NCI-H1417 (cell line): ENCODE measurements at regions not wholly inside any gene's neighbourhood (a gene's known extent, or its start where the extent isn't known, plus 50 kb on each side); places are given as distances from the start of the nearest gene placed in this dataset.

Experiments
- DNase-seq, 3 experiments: peaks; one replicate each; lab custom pipeline; 2025; lab: John Stamatoyannopoulos, UW

GRCh38 chr6:48057601-48058000 lies 53.4 kb downstream of the PTCHD4 start:
- DNase-seq, result no peak

- peak in 1 of 3 experiments; percentile 21 for DNase-seq
Measured at GRCh38 chr6:48048451-48049146, 62.4 kb downstream of the PTCHD4 start.

- no peak for DNase-seq
Measured at GRCh38 chr6:48041894-48042293, 69.1 kb downstream of the PTCHD4 start.

- DNase-seq, result no peak
Measured at GRCh38 chr6:48037946-48038345, 73.1 kb downstream of the PTCHD4 start.

- no peak for DNase-seq
Measured at GRCh38 chr6:48036316-48036715, 74.7 kb downstream of the PTCHD4 start.

- peak in 1 of 3 experiments; percentile 4 for DNase-seq
Measured at GRCh38 chr6:48032151-48032550, 78.8 kb downstream of the PTCHD4 start.

GRCh38 chr6:48031711-48032110 lies 79.3 kb downstream of the PTCHD4 start:
- no peak for DNase-seq

GRCh38 chr6:48027704-48028435 lies 83.1 kb downstream of the PTCHD4 start:
- no peak for DNase-seq

GRCh38 chr6:48024956-48025355 lies 86.0 kb downstream of the PTCHD4 start:
- no peak for DNase-seq

GRCh38 chr6:48021904-48022303 lies 89.1 kb downstream of the PTCHD4 start:
- no peak for DNase-seq

- DNase-seq, result no peak
Measured at GRCh38 chr6:48016020-48016755, 94.8 kb downstream of the PTCHD4 start.

- DNase-seq, result no peak
Measured at GRCh38 chr6:47992809-47993208, 118.2 kb downstream of the PTCHD4 start.

GRCh38 chr6:47983491-47983890 lies 127.5 kb downstream of the PTCHD4 start:
- DNase-seq, result no peak

GRCh38 chr6:47977314-47977713 lies 133.7 kb downstream of the PTCHD4 start:
- DNase-seq, result no peak

GRCh38 chr6:47974106-47974505 lies 136.9 kb downstream of the PTCHD4 start:
- DNase-seq, result no peak

- no peak for DNase-seq
Measured at GRCh38 chr6:47970826-47971225, 140.2 kb downstream of the PTCHD4 start.

GRCh38 chr6:47967843-47968242 lies 143.2 kb downstream of the PTCHD4 start:
- DNase-seq, result no peak

GRCh38 chr6:47964969-47965368 lies 146.0 kb downstream of the PTCHD4 start:
- no peak for DNase-seq

GRCh38 chr6:47952640-47953039 lies 158.4 kb downstream of the PTCHD4 start:
- no peak for DNase-seq

GRCh38 chr6:47944846-47945245 lies 163.0 kb downstream of the OPN5 start:
- no peak for DNase-seq

- no peak for DNase-seq
Measured at GRCh38 chr6:47938405-47938804, 156.6 kb downstream of the OPN5 start.

GRCh38 chr6:47936820-47937219 lies 155.0 kb downstream of the OPN5 start:
- no peak for DNase-seq

- DNase-seq, result no peak
Measured at GRCh38 chr6:47934023-47934422, 152.2 kb downstream of the OPN5 start.
